SKM-1 treated with dmso at 0.1 percent for 144 hours (cell line): ENCODE measurements at regions not wholly inside any gene's neighbourhood (a gene's known extent, or its start where the extent isn't known, plus 50 kb on each side); places are given as distances from the start of the nearest gene placed in this dataset.
A peak's percentile ranks its signal among the peaks of the same experiment; 100 is the strongest.

Source experiments
- DNase-seq: peaks from one replicate; lab custom pipeline; 2025; ENCODE audit not compliant: unreplicated experiment; lab: John Stamatoyannopoulos, UW

- DNase-seq, result no peak
Measured at GRCh38 chr4:24666316-24666715, 82.0 kb upstream of the DHX15 start.

- DNase-seq, result no peak
Measured at GRCh38 chr4:24666816-24667477, 82.6 kb upstream of the DHX15 start.

- DNase-seq, result no peak
Measured at GRCh38 chr4:24668956-24669355, 84.6 kb upstream of the DHX15 start.

GRCh38 chr4:24669751-24670150, 85.4 kb upstream of the DHX15 start:
- no peak for DNase-seq

GRCh38 chr4:24671849-24672248, 87.5 kb upstream of the DHX15 start:
- no peak for DNase-seq

GRCh38 chr4:24672880-24673279, 88.5 kb upstream of the DHX15 start:
- DNase-seq, result no peak

GRCh38 chr4:24674279-24674678, 89.9 kb upstream of the DHX15 start:
- DNase-seq, result peak; percentile 28

- DNase-seq, result peak; percentile 66
Measured at GRCh38 chr4:24675721-24676389, 91.5 kb upstream of the DHX15 start.

GRCh38 chr4:24677909-24678308, 93.6 kb upstream of the DHX15 start:
- no peak for DNase-seq

GRCh38 chr4:24680746-24681448, 96.5 kb upstream of the DHX15 start:
- DNase-seq, result no peak

- no peak for DNase-seq
Measured at GRCh38 chr4:24683116-24683515, 98.8 kb upstream of the DHX15 start.

- DNase-seq, result no peak
Measured at GRCh38 chr4:24686866-24687692, 102.7 kb upstream of the DHX15 start.

GRCh38 chr4:24688453-24688852, 104.1 kb upstream of the DHX15 start:
- no peak for DNase-seq

- DNase-seq, result no peak
Measured at GRCh38 chr4:24689212-24689611, 104.9 kb upstream of the DHX15 start.

- no peak for DNase-seq
Measured at GRCh38 chr4:24690436-24690835, 104.9 kb upstream of the SOD3 start.

GRCh38 chr4:24693636-24694035, 101.7 kb upstream of the SOD3 start:
- DNase-seq, result no peak

GRCh38 chr4:24700118-24700517, 95.3 kb upstream of the SOD3 start:
- DNase-seq, result no peak

GRCh38 chr4:24701683-24702082, 93.7 kb upstream of the SOD3 start:
- no peak for DNase-seq

GRCh38 chr4:24702281-24702680, 93.1 kb upstream of the SOD3 start:
- DNase-seq, result no peak

- no peak for DNase-seq
Measured at GRCh38 chr4:24703298-24703697, 92.1 kb upstream of the SOD3 start.

- DNase-seq, result no peak
Measured at GRCh38 chr4:24704149-24704548, 91.2 kb upstream of the SOD3 start.
